HG03432 (cell line): ENCODE measurements at regions not wholly inside any gene's neighbourhood (a gene's known extent, or its start where the extent isn't known, plus 50 kb on each side); places are given as distances from the start of the nearest gene placed in this dataset.
"Not testable (repeated sequence)": the region's sequence is repeated elsewhere in the genome, so short reads cannot be mapped to it uniquely, and the experiment has no call there.

Source experiments
- ATAC-seq: cut with Tn5 transposase; IDR thresholded peaks from one replicate; pipeline ENCODE4 v1.9.1; 2021; ENCODE audit warnings: mild to moderate bottlenecking, moderate library complexity; ENCODE audit not compliant: unreplicated experiment

DNA sequence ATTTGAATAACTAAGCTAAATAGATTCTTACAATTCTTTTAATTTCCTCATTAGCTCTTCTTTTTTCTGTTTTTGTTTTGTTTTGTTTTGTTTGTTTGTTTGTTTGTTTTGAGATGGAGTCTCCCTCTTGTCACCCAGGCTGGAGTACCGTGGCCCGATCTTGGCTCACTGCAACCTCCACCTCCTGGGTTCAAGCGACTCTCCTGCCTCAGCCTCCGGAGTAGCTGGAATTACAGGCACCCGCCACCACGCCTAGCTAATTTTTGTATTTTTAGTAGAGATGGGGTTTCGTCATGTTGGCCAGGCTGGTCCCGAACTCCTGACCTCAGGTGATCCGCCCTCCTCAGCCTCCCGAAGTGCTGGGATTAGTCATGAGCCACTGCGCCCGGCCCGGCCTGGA, 70.7 kb upstream of the ZNF658 start:
- ATAC-seq, result not testable (repeated sequence)

- not testable (repeated sequence) for ATAC-seq
Measured at GRCh38 chr9:66830777-66831497, 69.6 kb upstream of the ZNF658 start.

DNA sequence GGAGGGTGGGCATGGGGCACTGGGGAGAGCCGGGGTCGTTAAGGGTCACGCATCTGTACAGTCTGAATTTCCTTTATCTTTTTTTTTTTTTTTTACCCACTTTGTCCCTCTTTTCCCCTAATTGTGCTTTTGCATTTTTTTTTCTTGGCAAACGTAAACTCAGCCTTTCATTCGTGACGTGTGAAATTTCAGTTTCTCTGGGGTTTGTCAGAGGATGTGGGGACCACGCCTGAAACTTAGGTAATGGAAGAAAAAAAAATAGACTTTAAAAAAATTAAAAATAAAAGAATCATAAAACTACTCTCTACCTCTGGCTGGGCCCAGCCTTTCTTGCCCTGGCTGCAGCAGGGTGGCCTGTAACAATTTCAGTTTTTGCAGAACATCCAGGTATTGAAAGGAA, 68.3 kb upstream of the ZNF658 start:
- not testable (repeated sequence) for ATAC-seq

- ATAC-seq, result not testable (repeated sequence)
Measured at GRCh38 chr9:66837242-66837937, 63.1 kb upstream of the ZNF658 start.
